GM19238 (cell line): ENCODE measurements at regions not wholly inside any gene's neighbourhood (a gene's known extent, or its start where the extent isn't known, plus 50 kb on each side); places are given as distances from the start of the nearest gene placed in this dataset.
"Not testable (repeated sequence)": the region's sequence is repeated elsewhere in the genome, so short reads cannot be mapped to it uniquely, and the experiment has no call there.

ENCODE experiments used
- DNase-seq: peaks from one replicate; pipeline ENCODE4 v3.0.0; 2011; ENCODE audit warnings: low spot score; ENCODE audit not compliant: insufficient read length

- DNase-seq = no peak
Observed at GRCh38 chr4:149870008-149870407, 54.4 kb upstream of the IQCM start.

GRCh38 chr4:149881744-149882143, 66.1 kb upstream of the IQCM start:
- DNase-seq = no peak

DNA sequence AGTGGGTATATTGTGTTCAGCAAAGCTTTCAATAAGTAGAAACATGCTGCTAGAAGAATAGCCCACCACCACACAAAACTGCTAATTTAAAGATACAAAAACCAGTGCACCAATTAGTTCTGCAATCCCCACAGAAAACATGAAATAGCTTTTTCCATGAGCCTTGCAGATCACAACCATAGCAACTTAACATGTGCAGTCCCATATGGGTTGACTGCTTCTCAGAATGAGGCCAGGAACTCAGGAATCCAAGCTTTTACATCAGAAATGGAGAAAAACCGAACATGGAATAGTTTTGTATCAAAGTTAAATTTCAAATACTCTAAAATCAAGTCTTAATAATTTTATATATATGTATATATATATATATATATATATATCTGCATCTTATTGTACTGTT, 66.6 kb upstream of the IQCM start:
- no peak for DNase-seq

- no peak for DNase-seq
Observed at GRCh38 chr4:149884046-149884445, 68.4 kb upstream of the IQCM start.

- no peak for DNase-seq
Observed at GRCh38 chr4:149884529-149885181, 69.0 kb upstream of the IQCM start.

DNA sequence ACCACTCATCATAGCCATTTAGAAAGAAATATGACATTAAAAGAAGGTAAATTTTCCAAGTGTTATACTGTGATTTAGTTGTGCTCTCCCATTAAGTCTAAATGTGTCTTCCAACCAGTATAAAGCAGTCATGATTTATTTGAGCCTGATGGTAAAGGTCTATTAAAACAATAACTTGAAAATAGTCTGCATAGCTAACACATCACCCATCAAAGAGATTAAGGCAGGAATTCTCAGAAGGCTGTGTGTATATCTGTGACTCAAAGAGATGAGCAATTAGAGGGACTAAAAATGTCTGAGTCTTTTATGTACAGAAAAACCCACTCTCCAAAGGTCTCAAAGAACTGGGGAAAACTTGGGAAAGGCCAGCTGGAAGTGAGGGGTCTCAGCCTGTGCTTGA, 70.3 kb upstream of the IQCM start:
- DNase-seq = no peak

GRCh38 chr4:149886786-149887490, 71.3 kb upstream of the IQCM start:
- DNase-seq = no peak

GRCh38 chr4:149889991-149890390, 74.3 kb upstream of the IQCM start:
- DNase-seq = no peak

DNA sequence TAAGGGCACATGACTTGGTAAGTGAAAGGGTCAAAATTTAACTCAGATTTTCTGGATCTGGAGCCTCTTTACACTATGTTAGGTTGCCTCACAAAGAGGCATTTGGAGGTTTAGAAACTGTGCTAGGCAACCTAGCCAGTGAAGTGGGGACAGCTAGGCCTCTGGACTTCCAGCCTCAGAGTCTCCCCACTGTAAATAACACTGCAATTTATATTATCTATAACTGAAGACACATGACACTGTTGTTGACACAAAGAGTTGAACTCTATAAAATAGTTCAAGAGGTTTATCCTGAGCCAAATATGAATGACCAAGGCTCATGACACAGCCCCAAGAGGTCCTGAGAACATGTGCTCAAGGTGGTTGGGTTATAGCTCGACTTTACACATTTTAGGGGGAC, 74.9 kb upstream of the IQCM start:
- DNase-seq = no peak

DNA sequence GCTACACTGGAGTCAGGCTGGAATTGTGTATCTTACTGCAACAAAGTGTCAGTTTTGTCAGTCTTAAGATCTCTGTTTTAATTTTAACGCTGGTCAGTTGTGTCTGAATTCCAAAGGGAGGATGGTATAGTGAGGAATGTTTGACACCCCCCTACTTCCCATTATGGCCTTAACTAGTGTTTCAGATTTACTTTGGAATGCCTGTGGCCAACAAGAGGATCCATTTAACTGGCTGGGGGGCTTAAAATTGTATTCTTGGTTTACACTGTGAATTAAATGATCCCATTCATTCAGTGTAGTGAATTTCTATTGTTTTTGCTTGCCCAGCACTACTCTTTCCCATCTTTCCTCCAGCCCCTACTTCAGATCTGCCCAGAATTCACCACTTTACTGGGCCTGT, 75.8 kb upstream of the IQCM start:
- no peak for DNase-seq

DNA sequence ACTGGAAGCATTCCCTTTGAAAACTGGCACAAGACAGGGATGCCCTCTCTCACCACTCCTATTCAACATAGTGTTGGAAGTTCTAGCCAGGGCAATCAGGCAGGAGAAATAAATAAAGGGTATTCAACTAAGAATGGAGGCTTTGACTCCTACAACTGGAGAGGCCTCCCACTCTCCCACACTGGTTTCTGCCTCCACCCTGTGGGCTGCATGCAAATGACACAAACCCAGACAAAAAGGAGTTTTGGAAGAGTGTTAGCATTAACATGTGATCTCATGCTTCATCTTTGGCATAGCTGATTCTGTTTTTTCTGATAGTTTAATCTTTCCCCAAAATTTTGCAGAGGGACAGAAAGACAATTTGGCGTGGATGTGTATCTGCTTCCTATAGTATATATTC, 80.8 kb upstream of the IQCM start:
- no peak for DNase-seq

- no peak for DNase-seq
Observed at GRCh38 chr4:149897783-149898182, 82.1 kb upstream of the IQCM start.

DNA sequence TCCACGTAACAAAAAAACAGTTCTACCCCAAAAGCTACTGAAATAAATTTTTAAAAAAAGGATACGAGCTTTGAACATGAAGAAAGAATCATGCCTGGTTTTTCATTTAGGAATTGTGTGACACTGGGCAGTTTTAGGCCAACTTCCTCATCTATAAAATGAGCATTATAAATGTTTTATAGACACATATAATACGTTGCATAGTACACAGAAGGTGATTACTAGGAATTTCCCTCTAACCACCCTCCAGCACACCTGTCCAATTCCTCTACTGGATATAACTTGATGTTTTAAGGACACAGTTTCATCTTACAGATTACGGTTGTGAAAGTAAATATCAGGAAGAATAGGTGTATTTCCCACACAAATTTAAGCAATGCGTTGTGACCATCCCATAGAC, 85.5 kb upstream of the IQCM start:
- DNase-seq = no peak

DNA sequence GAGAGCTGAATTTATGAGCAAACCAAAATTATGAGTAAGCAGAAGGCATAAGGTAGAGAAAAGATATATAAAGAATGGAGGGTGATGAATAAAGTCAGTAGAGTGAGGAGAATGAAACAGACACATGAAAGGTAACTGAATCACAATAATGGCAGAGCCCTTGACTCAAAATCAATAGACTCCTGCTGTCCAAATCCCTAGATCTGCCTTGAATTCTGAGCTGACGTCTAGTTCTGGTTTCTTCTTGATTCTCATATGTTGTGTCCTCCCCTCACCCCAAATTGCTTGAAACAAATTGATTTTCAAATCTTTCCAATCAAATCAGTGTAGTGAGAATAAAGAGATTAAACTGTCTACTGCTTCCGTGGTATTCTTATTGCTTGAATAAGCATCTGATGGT, 86.6 kb upstream of the IQCM start:
- no peak for DNase-seq

- no peak for DNase-seq
Observed at GRCh38 chr4:149910177-149910576, 94.5 kb upstream of the IQCM start.

DNA sequence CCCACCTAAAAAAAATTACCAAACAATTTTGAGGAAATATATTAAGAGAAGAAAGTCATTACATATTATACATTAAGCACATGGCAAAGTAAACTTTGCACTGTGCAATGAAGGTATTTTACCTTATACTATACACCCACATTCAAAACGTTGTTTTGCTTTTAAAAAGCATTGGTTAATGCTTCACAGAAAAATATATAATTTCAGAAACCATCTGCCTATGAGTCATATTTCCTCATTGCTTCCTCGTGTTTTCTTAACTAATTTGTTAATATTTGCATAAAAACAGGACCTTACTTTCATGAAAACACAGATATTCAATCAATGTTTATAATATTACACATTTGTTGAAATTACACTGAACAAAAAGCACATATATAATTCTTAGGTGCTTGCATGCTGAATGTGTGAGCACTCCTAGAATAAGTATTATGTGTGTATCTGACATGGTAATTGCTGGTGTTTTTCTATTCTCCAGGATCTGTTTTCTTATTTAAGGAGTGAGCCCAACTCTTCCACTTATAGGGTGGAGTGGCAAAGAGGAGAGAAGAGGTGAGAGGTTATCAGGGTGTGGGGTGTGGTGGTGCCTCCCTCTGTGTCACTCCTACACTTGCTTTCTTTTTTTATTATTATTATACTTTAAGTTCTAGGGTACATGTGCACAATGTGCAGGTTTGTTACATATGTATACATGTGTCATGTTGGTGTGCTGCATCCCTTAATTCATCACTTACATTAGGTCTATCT, 95.1 kb upstream of the IQCM start:
- DNase-seq = no peak

DNA sequence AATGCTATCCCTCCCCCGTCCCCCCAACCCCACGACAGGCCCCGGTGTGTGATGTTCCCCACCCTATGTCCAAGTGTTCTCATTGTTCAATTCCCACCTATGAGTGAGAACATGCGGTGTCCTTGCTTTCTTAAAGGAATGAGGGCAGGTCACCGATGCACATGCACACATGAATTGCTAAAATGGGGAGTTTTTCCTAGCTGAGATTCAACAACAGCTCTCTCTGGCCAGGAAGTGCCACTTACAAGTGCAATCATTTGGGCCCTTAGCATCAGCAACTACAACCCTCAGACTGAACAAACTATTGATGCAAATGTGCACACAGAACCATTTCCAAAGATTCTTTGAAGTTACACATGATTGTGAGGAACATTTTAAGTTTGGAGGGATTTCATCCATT, 95.7 kb upstream of the IQCM start:
- no peak for DNase-seq

GRCh38 chr4:149912000-149912399, 96.4 kb upstream of the IQCM start:
- DNase-seq = no peak

- DNase-seq = peak; percentile 3
Observed at GRCh38 chr4:149914119-149915115, 98.8 kb upstream of the IQCM start.

DNA sequence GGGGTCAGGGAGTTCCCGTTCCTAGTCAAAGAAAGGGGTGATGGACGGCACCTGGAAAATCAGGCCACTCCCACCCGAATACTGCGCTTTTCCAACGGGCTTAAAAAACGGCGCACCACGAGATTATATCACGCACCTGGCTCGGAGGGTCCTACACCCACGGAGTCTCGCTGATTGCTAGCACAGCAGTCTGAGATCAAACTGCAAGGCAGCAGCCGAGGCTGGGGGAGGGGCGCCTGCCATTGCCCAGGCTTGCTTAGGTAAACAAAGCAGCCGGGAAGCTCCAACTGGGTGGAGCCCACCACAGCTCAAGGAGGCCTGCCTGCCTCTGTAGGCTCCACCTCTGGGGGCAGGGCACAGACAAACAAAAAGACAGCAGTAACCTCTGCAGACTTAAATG, 100.1 kb upstream of the IQCM start:
- not testable (repeated sequence) for DNase-seq

GRCh38 chr4:149923736-149924135, 108.1 kb upstream of the IQCM start:
- DNase-seq = no peak
